B cell (primary cell): ENCODE measurements at regions not wholly inside any gene's neighbourhood (a gene's known extent, or its start where the extent isn't known, plus 50 kb on each side); places are given as distances from the start of the nearest gene placed in this dataset.

Source experiments
- ATAC-seq: fragments of 200-7000 bp; cut with Tn5 transposase; one replicate; pipeline ENCODE4 v1.10.0; 2021; ENCODE audit warnings: low read depth, mild to moderate bottlenecking, moderate number of reproducible peaks, moderate library complexity
- CTCF ChIA-PET: fragments of 350-600 bp; sonication (Branson Sonifier 250); formaldehyde crosslinking; loops from one replicate; lab custom pipeline; 2021; ENCODE audit warnings: antibody characterized with exemption, inconsistent platforms; lab: Charles Lee
- POLR2A ChIA-PET: fragments of 350-600 bp; sonication (Branson Sonifier 250); formaldehyde crosslinking; loops from one replicate; lab custom pipeline; 2021; ENCODE audit warnings: antibody characterized with exemption; lab: Charles Lee
- DNase-seq: peaks from one replicate; pipeline ENCODE4 v3.0.0; 2013
- H2AFZ ChIP-seq: 2 replicates; pipeline ENCODE4 v1.6.1; 2012; ENCODE audit warnings: mild to moderate bottlenecking, low read depth, low read length; ENCODE audit not compliant: insufficient read depth, poor library complexity, severe bottlenecking
- H3K27ac ChIP-seq, 2 donors: 1 replicate in 1 of 2; 2 replicates in 1 of 2; pipeline ENCODE4 v1.5.1; 2012 to 2013; ENCODE audit warnings: low read length in 2 of 2, mild to moderate bottlenecking in 2 of 2, moderate library complexity in 1 of 2
- H3K27me3 ChIP-seq, 4 experiments: fragments of 200-600 bp in 1 of 4; sonication (generic) in 1 of 4; replicated peaks in 1 of 4; 1 replicate in 2 of 4; 2 replicates in 2 of 4; pipeline versions ENCODE4 v1.6.1 to v1.7.0; 2013 to 2016; ENCODE audit warnings: low read length in 3 of 4, mild to moderate bottlenecking in 2 of 4, mixed read lengths in 1 of 4, moderate library complexity in 1 of 4; ENCODE audit not compliant: insufficient read depth in 4 of 4, control insufficient read depth in 3 of 4; ENCODE audit errors: control extremely low read depth in 1 of 4
- H3K36me3 ChIP-seq, 2 experiments: replicated peaks in 1 of 2; 1 replicate in 1 of 2; 2 replicates in 1 of 2; pipeline versions ENCODE4 v1.6.1 to v1.7.1; 2013; ENCODE audit warnings: low read length in 1 of 2; ENCODE audit not compliant: insufficient read depth in 2 of 2, control insufficient read depth in 1 of 2; ENCODE audit errors: control extremely low read depth in 1 of 2, extremely low read depth in 1 of 2
- H3K4me1 ChIP-seq, 2 donors: fragments of 200-600 bp in 1 of 2; sonication (generic) in 1 of 2; 1 replicate in 1 of 2; 2 replicates in 1 of 2; pipeline versions ENCODE4 v1.5.1 to v1.6.1; 2013 to 2017; ENCODE audit warnings: low read length in 2 of 2; ENCODE audit not compliant: control insufficient read depth in 2 of 2, insufficient read depth in 2 of 2
- H3K4me2 ChIP-seq: replicated peaks from 2 replicates; pipeline ENCODE3; 2012; ENCODE audit warnings: mild to moderate bottlenecking, low read depth, low read length; ENCODE audit not compliant: poor library complexity, severe bottlenecking
- H3K4me3 ChIP-seq, 5 experiments: fragments of 200-600 bp in 1 of 5; sonication (generic) in 1 of 5; 1 replicate in 3 of 5; 2 replicates in 2 of 5; pipeline versions ENCODE4 v1.5.1 to v1.7.0; 2011 to 2016; ENCODE audit warnings: low read length in 4 of 5, mild to moderate bottlenecking in 4 of 5, low read depth in 2 of 5, control low read depth in 1 of 5, moderate library complexity in 1 of 5; ENCODE audit not compliant: insufficient read depth in 1 of 5; ENCODE audit errors: control extremely low read depth in 1 of 5, extremely low read depth in 1 of 5
- H3K79me2 ChIP-seq: fragments of 200-600 bp; sonication (generic); one replicate; pipeline ENCODE4 v1.6.0; 2016; ENCODE audit warnings: low read length; ENCODE audit not compliant: control insufficient read depth, insufficient read depth
- H3K9ac ChIP-seq: fragments of 200-600 bp; sonication (generic); 2 replicates; pipeline ENCODE4 v1.6.1; 2017; ENCODE audit warnings: mild to moderate bottlenecking, low read length, moderate library complexity
- H3K9me3 ChIP-seq, 3 donors: one replicate each; pipeline versions ENCODE4 v1.6.1 to v1.7.1; 2013; ENCODE audit warnings: low read length in 2 of 3; ENCODE audit not compliant: control insufficient read depth in 2 of 3, insufficient read depth in 1 of 3; ENCODE audit errors: control extremely low read depth in 1 of 3
- H4K20me1 ChIP-seq: 2 replicates; pipeline ENCODE4 v1.6.0; 2012; ENCODE audit warnings: mild to moderate bottlenecking, low read length; ENCODE audit not compliant: insufficient read depth, control insufficient read depth, poor library complexity, severe bottlenecking
- H3K27ac Mint-ChIP-seq: one replicate; pipeline ENCODE4 v1.8.0; 2021; ENCODE audit warnings: mixed read lengths
- H3K27me3 Mint-ChIP-seq: one replicate; pipeline ENCODE4 v1.8.0; 2021; ENCODE audit warnings: mixed read lengths
- H3K4me1 Mint-ChIP-seq: one replicate; pipeline ENCODE4 v1.8.0; 2021; ENCODE audit warnings: mixed read lengths
- H3K4me3 Mint-ChIP-seq: one replicate; pipeline ENCODE4 v1.8.0; 2021; ENCODE audit warnings: mixed read lengths
- H3K9me3 Mint-ChIP-seq: one replicate; pipeline ENCODE4 v1.8.0; 2022; ENCODE audit warnings: mixed read lengths; ENCODE audit not compliant: insufficient read depth
- EZH2 ChIP-seq: IDR thresholded peaks from 2 replicates; pipeline ENCODE4 v1.6.1; 2012; ENCODE audit warnings: borderline replicate concordance, low read depth, mild to moderate bottlenecking, moderate library complexity, low read length; ENCODE audit not compliant: insufficient read depth, poor library complexity, severe bottlenecking
- WGBS: methylation state at CpG from one replicate; pipeline ENCODE4 v1.1.5; 2013; ENCODE audit warnings: missing lambda C conversion rate; ENCODE audit not compliant: insufficient coverage; 5-methylcytosine and 5-hydroxymethylcytosine counted together
- intact Hi-C: fragments of 100-400 bp; cut with micrococcal nuclease; formaldehyde crosslinking; loops from one replicate; pipeline ENCODE4 v1.10.0; 2022
- TF ChIP-seq, protein P1 (sequence below): fragments of 200-600 bp; IDR thresholded peaks from one replicate; pipeline ENCODE4 v1.8.0; 2022; ENCODE audit warnings: antibody characterized with exemption, mild to moderate bottlenecking

GRCh38 chrX:140393507-140393906, 111.4 kb downstream of the SOX3 start:
- no peaks in the 10 kb centered on the region for H3K9me3 ChIP-seq
- H4K20me1 ChIP-seq: no peaks in the 10 kb centered on the region
- ChIA-PET CTCF (no interaction called here), POLR2A (no interaction called here)
- intact Hi-C loops: no loop called here
- Mint-ChIP-seq H3K4me3 (no peak overlapping the region), H3K9me3 (no peaks in the 10 kb centered on the region), H3K27me3 (no peaks in the 10 kb centered on the region), H3K27ac (no peak overlapping the region), H3K4me1 (no peaks in the 10 kb centered on the region)
- H3K27me3 ChIP-seq: no peaks in the 10 kb centered on the region
- no peaks in the 10 kb centered on the region for H3K4me1 ChIP-seq
- no peak overlapping the region for H2AFZ ChIP-seq
- H3K36me3 ChIP-seq: no peaks in the 10 kb centered on the region
- TF ChIP-seq EZH2: no peak
- TF ChIP-seq, protein P1, sequence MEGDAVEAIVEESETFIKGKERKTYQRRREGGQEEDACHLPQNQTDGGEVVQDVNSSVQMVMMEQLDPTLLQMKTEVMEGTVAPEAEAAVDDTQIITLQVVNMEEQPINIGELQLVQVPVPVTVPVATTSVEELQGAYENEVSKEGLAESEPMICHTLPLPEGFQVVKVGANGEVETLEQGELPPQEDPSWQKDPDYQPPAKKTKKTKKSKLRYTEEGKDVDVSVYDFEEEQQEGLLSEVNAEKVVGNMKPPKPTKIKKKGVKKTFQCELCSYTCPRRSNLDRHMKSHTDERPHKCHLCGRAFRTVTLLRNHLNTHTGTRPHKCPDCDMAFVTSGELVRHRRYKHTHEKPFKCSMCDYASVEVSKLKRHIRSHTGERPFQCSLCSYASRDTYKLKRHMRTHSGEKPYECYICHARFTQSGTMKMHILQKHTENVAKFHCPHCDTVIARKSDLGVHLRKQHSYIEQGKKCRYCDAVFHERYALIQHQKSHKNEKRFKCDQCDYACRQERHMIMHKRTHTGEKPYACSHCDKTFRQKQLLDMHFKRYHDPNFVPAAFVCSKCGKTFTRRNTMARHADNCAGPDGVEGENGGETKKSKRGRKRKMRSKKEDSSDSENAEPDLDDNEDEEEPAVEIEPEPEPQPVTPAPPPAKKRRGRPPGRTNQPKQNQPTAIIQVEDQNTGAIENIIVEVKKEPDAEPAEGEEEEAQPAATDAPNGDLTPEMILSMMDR: no peak
- no peak overlapping the region for H3K4me2 ChIP-seq
- H3K9ac ChIP-seq: no peak overlapping the region
- DNase-seq (no peak), ATAC-seq (no peak)
- H3K4me3 ChIP-seq: no peak overlapping the region
- H3K79me2 ChIP-seq: no peaks in the 10 kb centered on the region
- H3K27ac ChIP-seq: no peak overlapping the region

DNA sequence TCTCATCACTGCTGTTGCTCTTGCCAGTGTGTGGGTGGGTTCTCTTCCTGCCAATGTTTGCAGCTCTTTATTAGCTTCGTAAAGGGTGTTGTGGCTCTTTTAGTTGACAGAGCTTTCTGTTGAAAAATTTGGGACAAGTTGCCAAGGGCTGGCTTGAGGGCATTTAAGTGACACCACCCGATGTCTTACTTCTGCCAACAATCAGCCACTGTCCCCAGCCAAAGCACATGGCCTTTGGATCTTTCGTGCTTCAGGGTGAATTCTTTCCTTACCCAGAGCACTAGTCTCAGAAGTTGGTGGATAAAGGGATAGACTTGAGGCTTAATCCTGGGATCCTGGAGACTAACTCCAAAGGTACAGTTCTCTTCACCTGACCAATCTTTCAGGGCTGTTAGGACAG, 113.6 kb downstream of the SOX3 start:
- TF ChIP-seq, protein P1: no peak
- no peak for TF ChIP-seq EZH2
- Histone ChIP-seq H3K4me2 (no peak overlapping the region), H4K20me1 (no peaks in the 10 kb centered on the region), H3K9me3 (no peaks in the 10 kb centered on the region), H3K36me3 (no peaks in the 10 kb centered on the region), H3K4me3 (no peak overlapping the region), H3K79me2 (no peaks in the 10 kb centered on the region), H2AFZ (no peak overlapping the region), H3K9ac (no peak overlapping the region), H3K27ac (no peak overlapping the region), H3K4me1 (no peaks in the 10 kb centered on the region), H3K27me3 (no peaks in the 10 kb centered on the region)
- Mint-ChIP-seq H3K9me3 (no peaks in the 10 kb centered on the region), H3K27me3 (no peaks in the 10 kb centered on the region), H3K4me3 (no peak overlapping the region), H3K4me1 (no peaks in the 10 kb centered on the region), H3K27ac (no peak overlapping the region)
- 83% methylated on average over 1 of the region's 3 CpGs for WGBS
- ATAC-seq: no peak
- POLR2A ChIA-PET: no interaction called here
- intact Hi-C loops: no loop called here
- no peak for DNase-seq
- CTCF ChIA-PET: no interaction called here
